ENCODE measurements at regions not wholly inside any gene's neighbourhood (a gene's known extent, or its start where the extent isn't known, plus 50 kb on each side); places are given as distances from the start of the nearest gene placed in this dataset.

DNA sequence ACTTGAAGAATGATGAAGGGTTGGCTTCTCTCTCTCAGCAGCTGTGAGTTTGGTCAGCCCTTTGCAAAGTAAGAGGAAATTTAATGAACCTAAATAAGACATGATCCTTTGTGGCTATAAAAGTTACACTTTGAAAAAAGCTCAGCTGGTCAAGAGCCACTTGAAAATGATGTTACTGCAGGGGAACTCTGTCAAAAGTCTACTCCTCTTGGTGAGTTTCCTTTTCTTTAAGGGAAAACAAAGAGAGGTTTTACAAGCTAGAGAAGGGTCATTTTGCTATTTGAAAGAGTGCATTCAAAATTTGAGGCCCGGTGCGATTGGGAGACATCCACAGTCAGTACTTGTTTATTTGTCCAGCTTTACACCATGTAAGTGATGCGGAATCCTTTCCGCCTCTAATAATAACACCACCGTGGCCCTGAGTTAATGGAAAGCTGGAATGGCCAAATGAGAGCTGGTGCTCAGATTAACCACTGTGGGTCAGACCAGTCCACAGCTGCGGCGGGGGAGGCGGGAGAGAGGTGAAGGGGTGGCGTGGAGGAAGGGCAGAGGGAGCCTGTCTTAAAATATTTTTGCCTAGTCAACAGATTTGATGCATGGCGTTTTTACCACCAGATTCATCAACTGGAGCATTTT, 404.0 kb downstream of the TLE4 start:
- H3K27me3 ChIP-seq, result no peaks in the 10 kb centered on the region
- no peak for DNase-seq
- no peaks in the 10 kb centered on the region for H3K9me3 ChIP-seq
- no peak overlapping the region for H3K27ac ChIP-seq
- intact Hi-C loops (cut with DNase I), result no loop called here
- H3K4me3 ChIP-seq, result no peak overlapping the region
- TF ChIP-seq CTCF (IDR thresholded peaks at IDR 0.05), result no peak
- no peaks in the 10 kb centered on the region for H3K4me1 ChIP-seq
- no peak overlapping the region for H3K9ac ChIP-seq (ENCODE audit: low read depth in 2 of 2, low read length in 2 of 2)
- no peaks in the 10 kb centered on the region for H3K36me3 ChIP-seq

GRCh38 chr9:79974806-79975422, 403.1 kb downstream of the TLE4 start:
- intact Hi-C loops (cut with DNase I), result no loop called here
- no peak for TF ChIP-seq CTCF (IDR thresholded peaks at IDR 0.05)
- Histone ChIP-seq H3K9me3 (no peaks in the 10 kb centered on the region), H3K27ac (no peak overlapping the region), H3K4me1 (no peaks in the 10 kb centered on the region), H3K9ac (ENCODE audit: low read depth in 2 of 2, low read length in 2 of 2) (no peak overlapping the region), H3K27me3 (no peaks in the 10 kb centered on the region), H3K36me3 (no peaks in the 10 kb centered on the region), H3K4me3 (no peak overlapping the region)
- DNase-seq, result no peak

DNA sequence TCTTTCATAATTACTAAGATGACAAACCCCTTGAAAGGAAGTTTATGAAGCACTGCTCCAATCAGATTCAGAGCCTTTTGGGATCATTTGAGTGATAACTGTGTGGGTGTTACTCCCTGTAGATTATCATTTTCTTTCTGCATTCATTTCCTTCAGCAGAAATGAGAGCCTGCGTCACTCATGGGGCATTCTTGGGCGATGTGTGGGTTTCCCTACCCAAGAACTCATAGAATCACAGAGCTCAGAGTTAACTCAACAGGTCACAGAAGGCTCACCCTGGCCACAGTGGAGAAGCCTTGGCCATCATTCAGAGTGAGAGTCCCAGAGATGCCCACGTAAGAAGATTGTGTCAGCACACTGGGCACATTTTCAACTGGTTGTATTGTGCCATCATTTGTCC, 401.9 kb downstream of the TLE4 start:
- H3K9me3 ChIP-seq, result no peaks in the 10 kb centered on the region
- DNase-seq, result no peak
- intact Hi-C loops (cut with DNase I), result no loop called here
- H3K4me3 ChIP-seq, result no peak overlapping the region
- no peak overlapping the region for H3K27ac ChIP-seq
- TF ChIP-seq CTCF (IDR thresholded peaks at IDR 0.05), result no peak
- no peaks in the 10 kb centered on the region for H3K27me3 ChIP-seq
- no peak overlapping the region for H3K9ac ChIP-seq (ENCODE audit: low read depth in 2 of 2, low read length in 2 of 2)
- H3K4me1 ChIP-seq, result no peaks in the 10 kb centered on the region
- no peaks in the 10 kb centered on the region for H3K36me3 ChIP-seq

DNA sequence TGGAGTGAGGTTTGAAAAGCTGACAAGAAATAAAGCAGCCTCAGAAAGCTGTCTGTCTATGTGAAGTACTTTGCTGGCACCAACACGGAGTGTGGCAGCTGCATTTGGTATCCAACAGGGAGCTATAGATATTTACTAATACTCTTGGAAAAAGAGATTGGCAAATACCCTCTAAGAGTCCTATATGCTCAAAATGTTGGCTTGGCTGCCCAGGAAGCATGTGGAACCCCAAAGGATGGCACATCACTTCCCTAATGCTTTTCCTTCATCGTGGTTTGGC, 398.3 kb downstream of the TLE4 start:
- Histone ChIP-seq H3K4me3 (no peak overlapping the region), H3K4me1 (no peaks in the 10 kb centered on the region), H3K27me3 (no peaks in the 10 kb centered on the region), H3K27ac (no peak overlapping the region), H3K36me3 (no peaks in the 10 kb centered on the region), H3K9ac (ENCODE audit: low read depth in 2 of 2, low read length in 2 of 2) (no peak overlapping the region), H3K9me3 (no peaks in the 10 kb centered on the region)
- no peak for DNase-seq
- no peak for TF ChIP-seq CTCF (IDR thresholded peaks at IDR 0.05)
- intact Hi-C loops (cut with DNase I), result no loop called here

DNA sequence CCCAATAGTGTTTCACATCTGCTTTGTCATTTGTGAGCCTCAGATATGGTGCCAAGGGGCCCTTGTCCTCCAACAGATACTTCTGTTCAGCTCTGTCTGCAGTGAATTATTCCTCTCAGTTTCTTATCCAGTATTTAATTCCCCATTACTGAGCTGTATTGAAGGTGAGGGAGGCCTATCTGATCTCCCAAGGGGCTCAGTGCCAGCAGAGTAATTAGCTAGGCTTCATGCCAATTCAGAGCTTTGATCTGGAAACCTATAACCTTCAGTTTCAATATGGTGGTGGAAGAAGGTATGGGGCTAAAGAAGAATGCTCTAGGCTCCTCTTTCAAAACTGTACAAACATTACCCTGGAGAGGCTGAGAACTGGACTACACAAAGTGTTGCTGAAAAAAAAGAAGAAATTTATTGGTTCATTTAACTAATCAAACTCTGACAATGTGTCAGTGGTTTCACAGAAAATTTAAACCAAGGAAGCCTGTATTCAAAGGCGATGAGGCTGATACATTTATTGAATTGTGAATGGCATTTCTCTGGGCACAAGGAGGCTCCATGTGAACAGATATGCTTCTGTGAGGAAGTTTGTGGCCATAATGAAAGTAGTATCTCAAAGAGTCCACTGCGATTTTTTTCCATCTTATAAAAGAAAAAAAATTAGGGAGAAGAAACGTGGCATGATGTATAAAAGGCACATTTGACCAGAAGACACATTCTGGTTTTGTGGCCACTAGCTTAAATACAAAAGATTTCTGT, 397.8 kb downstream of the TLE4 start:
- H3K4me1 ChIP-seq, result no peaks in the 10 kb centered on the region
- H3K27ac ChIP-seq, result no peak overlapping the region
- no peaks in the 10 kb centered on the region for H3K9me3 ChIP-seq
- no peak for DNase-seq
- no peaks in the 10 kb centered on the region for H3K27me3 ChIP-seq
- H3K36me3 ChIP-seq, result no peaks in the 10 kb centered on the region
- TF ChIP-seq CTCF (IDR thresholded peaks at IDR 0.05), result no peak
- H3K9ac ChIP-seq (ENCODE audit: low read depth in 2 of 2, low read length in 2 of 2), result no peak overlapping the region
- intact Hi-C loops (cut with DNase I), result no loop called here
- no peak overlapping the region for H3K4me3 ChIP-seq
